ENCODE measurements at regions not wholly inside any gene's neighbourhood (a gene's known extent, or its start where the extent isn't known, plus 50 kb on each side); places are given as distances from the start of the nearest gene placed in this dataset.

DNA sequence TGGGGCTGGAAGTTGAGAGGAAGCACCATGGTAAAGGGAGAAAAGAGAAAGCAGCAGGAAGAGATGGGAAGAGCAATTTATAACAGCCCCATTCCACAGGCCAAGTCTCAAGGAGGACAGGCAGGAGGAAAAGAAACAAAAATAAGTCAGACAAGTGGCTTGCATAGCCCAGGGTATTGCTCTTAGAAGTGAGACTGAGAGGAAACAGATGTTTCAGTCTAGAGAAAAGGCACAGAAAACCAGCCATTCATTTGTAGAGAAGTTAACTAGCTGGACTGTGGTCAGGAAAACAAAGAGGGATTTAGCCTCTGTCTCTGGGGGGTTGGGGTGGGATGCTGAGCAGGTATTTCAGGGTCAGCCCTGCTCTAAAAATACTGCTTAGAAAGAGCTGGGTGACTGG lies 175.0 kb upstream of the ARHGEF9 start:
- no peak for DNase-seq
- H3K27me3 ChIP-seq = no peaks in the 10 kb centered on the region
- no peak for ATAC-seq
- no peaks in the 10 kb centered on the region for H3K4me1 ChIP-seq
- intact Hi-C loops (cut with DNase I) = no loop called here
- H3K36me3 ChIP-seq = no peaks in the 10 kb centered on the region
- TF ChIP-seq, protein P1, sequence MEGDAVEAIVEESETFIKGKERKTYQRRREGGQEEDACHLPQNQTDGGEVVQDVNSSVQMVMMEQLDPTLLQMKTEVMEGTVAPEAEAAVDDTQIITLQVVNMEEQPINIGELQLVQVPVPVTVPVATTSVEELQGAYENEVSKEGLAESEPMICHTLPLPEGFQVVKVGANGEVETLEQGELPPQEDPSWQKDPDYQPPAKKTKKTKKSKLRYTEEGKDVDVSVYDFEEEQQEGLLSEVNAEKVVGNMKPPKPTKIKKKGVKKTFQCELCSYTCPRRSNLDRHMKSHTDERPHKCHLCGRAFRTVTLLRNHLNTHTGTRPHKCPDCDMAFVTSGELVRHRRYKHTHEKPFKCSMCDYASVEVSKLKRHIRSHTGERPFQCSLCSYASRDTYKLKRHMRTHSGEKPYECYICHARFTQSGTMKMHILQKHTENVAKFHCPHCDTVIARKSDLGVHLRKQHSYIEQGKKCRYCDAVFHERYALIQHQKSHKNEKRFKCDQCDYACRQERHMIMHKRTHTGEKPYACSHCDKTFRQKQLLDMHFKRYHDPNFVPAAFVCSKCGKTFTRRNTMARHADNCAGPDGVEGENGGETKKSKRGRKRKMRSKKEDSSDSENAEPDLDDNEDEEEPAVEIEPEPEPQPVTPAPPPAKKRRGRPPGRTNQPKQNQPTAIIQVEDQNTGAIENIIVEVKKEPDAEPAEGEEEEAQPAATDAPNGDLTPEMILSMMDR (IDR thresholded peaks at IDR 0.05) = no peak
- H3K9me3 ChIP-seq = no peaks in the 10 kb centered on the region
- H3K27ac ChIP-seq = no peak overlapping the region
- H3K4me3 ChIP-seq = no peak overlapping the region

GRCh38 chrX:63958134-63958865 lies 173.3 kb upstream of the ARHGEF9 start:
- DNase-seq (no peak), ATAC-seq (no peak)
- intact Hi-C loops (cut with DNase I) = no loop called here
- no peaks in the 10 kb centered on the region for H3K27me3 ChIP-seq
- H3K4me1 ChIP-seq = no peaks in the 10 kb centered on the region
- H3K27ac ChIP-seq = no peak overlapping the region
- H3K36me3 ChIP-seq = no peaks in the 10 kb centered on the region
- H3K9me3 ChIP-seq = no peaks in the 10 kb centered on the region
- H3K4me3 ChIP-seq = no peak overlapping the region
- TF ChIP-seq, protein P1 (IDR thresholded peaks at IDR 0.05) = no peak

DNA sequence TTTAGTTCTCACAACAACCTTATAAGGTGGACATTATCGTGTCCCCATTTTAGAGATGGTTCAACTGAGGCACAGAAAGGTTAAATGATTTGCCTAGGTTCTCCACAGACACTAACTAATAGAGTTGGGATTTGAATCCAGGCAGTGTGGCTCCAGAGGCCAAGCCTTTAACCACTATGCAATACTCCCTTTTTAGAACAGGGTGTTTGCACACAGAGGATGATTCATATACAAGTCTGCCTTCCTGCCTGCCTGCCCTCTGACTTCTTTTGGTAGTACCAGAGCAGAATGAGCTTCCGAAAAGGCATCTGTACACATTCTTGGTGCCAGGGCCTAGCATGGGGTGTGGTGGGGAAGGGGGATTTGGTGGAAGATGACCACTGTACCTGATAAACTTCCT lies 150.8 kb upstream of the ARHGEF9 start:
- H3K27me3 ChIP-seq = no peaks in the 10 kb centered on the region
- H3K36me3 ChIP-seq = no peaks in the 10 kb centered on the region
- TF ChIP-seq, protein P1 (IDR thresholded peaks at IDR 0.05) = no peak
- H3K9me3 ChIP-seq = no peaks in the 10 kb centered on the region
- H3K4me1 ChIP-seq = no peaks in the 10 kb centered on the region
- H3K4me3 ChIP-seq = no peak overlapping the region
- no peak overlapping the region for H3K27ac ChIP-seq
- ATAC-seq (no peak), DNase-seq (no peak)
- intact Hi-C loops (cut with DNase I) = no loop called here

DNA sequence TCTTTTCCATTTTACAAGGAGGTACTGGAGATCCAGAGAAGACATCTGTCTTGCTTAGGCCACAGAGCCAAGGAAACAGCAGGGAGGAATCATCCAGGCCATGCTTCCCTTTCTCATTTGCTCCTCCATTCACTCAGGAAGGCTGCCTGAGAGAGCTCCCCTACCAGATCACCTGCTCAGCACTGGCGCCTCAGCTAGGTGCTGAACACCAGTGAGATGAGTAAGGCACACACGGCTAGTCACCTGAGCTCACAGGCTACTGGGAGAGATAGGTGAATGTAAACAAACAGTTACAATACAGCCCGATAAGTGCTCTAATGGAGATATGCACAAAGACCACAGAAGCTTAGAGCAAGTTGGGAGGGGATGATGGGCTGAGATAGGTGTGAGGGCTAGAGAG lies 149.8 kb upstream of the ARHGEF9 start:
- intact Hi-C loops (cut with DNase I) = no loop called here
- DNase-seq (no peak), ATAC-seq (no peak)
- H3K9me3 ChIP-seq = no peaks in the 10 kb centered on the region
- H3K4me3 ChIP-seq = no peak overlapping the region
- TF ChIP-seq, protein P1 (IDR thresholded peaks at IDR 0.05) = no peak
- H3K27me3 ChIP-seq = no peaks in the 10 kb centered on the region
- no peaks in the 10 kb centered on the region for H3K36me3 ChIP-seq
- no peaks in the 10 kb centered on the region for H3K4me1 ChIP-seq
- H3K27ac ChIP-seq = no peak overlapping the region

DNA sequence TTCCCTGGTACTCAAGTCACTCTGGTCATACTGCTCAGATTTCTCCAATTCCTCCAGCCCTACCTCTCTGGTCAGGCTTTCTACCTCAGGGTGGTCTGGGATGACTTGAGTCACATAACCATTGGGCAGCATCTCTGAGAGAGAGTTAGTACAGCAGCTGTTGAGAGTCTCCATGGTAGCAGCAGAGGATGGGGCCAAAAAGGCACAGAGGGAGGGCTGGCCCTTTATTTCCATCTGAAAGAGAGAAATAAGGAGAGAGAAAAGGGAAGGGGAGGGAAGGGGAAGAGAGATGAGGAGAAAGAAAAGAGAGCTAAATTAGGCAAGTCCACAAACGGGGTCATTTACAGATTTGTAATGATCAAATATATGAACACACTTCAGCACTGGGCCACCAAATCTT lies 149.1 kb upstream of the ARHGEF9 start:
- H3K4me3 ChIP-seq = no peak overlapping the region
- intact Hi-C loops (cut with DNase I) = no loop called here
- no peak overlapping the region for H3K27ac ChIP-seq
- no peak for ATAC-seq
- TF ChIP-seq, protein P1 (IDR thresholded peaks at IDR 0.05) = no peak
- no peaks in the 10 kb centered on the region for H3K4me1 ChIP-seq
- H3K36me3 ChIP-seq = no peaks in the 10 kb centered on the region
- DNase-seq = no peak
- no peaks in the 10 kb centered on the region for H3K27me3 ChIP-seq
- H3K9me3 ChIP-seq = no peaks in the 10 kb centered on the region

DNA sequence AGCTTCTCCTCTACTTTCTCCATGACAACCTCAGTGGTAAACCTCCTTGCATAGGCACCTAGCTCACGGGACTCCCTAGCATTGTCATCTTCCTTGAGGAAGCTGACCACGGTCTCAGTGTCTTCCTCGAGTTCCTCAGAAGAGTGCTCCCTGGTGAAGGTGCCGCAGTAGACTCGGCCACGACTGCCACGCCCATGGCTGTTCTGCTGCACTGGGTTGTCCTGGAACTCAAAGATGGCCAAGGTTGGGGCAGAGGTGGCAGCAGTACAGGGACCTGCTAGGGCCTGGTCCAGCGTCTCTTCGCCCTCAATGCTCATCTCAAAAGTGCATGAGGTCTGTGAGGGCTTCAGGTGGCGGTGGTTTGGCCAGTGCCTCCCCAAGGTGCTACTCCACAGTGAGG lies 147.9 kb upstream of the ARHGEF9 start:
- no peaks in the 10 kb centered on the region for H3K36me3 ChIP-seq
- ATAC-seq (no peak), DNase-seq (no peak)
- no peaks in the 10 kb centered on the region for H3K9me3 ChIP-seq
- H3K4me3 ChIP-seq = no peak overlapping the region
- no peaks in the 10 kb centered on the region for H3K27me3 ChIP-seq
- TF ChIP-seq, protein P1 (IDR thresholded peaks at IDR 0.05) = no peak
- H3K27ac ChIP-seq = no peak overlapping the region
- H3K4me1 ChIP-seq = no peaks in the 10 kb centered on the region
- intact Hi-C loops (cut with DNase I) = no loop called here

All from upper lobe of right lung (tissue), 1 donor.